ENCODE measurements at regions not wholly inside any gene's neighbourhood (a gene's known extent, or its start where the extent isn't known, plus 50 kb on each side); places are given as distances from the start of the nearest gene placed in this dataset.

- TF ChIP-seq EZH2 (IDR thresholded peaks at IDR 0.05; ENCODE audit: borderline replicate concordance, insufficient read depth, low read length, poor library complexity, severe bottlenecking): no peak
- TF ChIP-seq, protein P1, sequence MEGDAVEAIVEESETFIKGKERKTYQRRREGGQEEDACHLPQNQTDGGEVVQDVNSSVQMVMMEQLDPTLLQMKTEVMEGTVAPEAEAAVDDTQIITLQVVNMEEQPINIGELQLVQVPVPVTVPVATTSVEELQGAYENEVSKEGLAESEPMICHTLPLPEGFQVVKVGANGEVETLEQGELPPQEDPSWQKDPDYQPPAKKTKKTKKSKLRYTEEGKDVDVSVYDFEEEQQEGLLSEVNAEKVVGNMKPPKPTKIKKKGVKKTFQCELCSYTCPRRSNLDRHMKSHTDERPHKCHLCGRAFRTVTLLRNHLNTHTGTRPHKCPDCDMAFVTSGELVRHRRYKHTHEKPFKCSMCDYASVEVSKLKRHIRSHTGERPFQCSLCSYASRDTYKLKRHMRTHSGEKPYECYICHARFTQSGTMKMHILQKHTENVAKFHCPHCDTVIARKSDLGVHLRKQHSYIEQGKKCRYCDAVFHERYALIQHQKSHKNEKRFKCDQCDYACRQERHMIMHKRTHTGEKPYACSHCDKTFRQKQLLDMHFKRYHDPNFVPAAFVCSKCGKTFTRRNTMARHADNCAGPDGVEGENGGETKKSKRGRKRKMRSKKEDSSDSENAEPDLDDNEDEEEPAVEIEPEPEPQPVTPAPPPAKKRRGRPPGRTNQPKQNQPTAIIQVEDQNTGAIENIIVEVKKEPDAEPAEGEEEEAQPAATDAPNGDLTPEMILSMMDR (IDR thresholded peaks at IDR 0.05; ENCODE audit: poor library complexity, severe bottlenecking): no peak
- TF ChIP-seq POLR2AphosphoS5 (IDR thresholded peaks at IDR 0.05): no peak
- TF ChIP-seq EP300 (conservative IDR thresholded peaks at IDR 0.05; ENCODE audit: poor library complexity, severe bottlenecking): no peak
- no peak for TF ChIP-seq TAF1 (IDR thresholded peaks at IDR 0.05; ENCODE audit: low read depth)
- TF ChIP-seq SMC3 (conservative IDR thresholded peaks at IDR 0.05; ENCODE audit: poor library complexity): no peak
Measured at GRCh38 chr12:118514297-118514696, 137.9 kb downstream of the SUDS3 start.
